ENCODE measurements at regions not wholly inside any gene's neighbourhood (a gene's known extent, or its start where the extent isn't known, plus 50 kb on each side); places are given as distances from the start of the nearest gene placed in this dataset.

GRCh38 chr1:4468386-4468785 is 186.0 kb upstream of the AJAP1 start:
- no peaks in the 10 kb centered on the region for H3K4me1 ChIP-seq (ENCODE audit: control insufficient read depth, insufficient read depth, low read length)
- H3K18ac ChIP-seq (ENCODE audit: low read depth, low read length) = no peak overlapping the region
- H2AK5ac ChIP-seq (ENCODE audit: low read depth, low read length) = no peak overlapping the region
- H3K56ac ChIP-seq (ENCODE audit: extremely low read depth, insufficient read depth, low read length) = no peak overlapping the region
- H2BK20ac ChIP-seq (ENCODE audit: low read depth, low read length) = no peak overlapping the region
- H3K4me2 ChIP-seq (ENCODE audit: low read depth, low read length) = no peak overlapping the region
- no TSS peak for BruUV-seq (replicated peaks)
- no peak overlapping the region for H2BK120ac ChIP-seq (ENCODE audit: low read depth, low read length)
- in situ Hi-C loops (cut with MboI; ENCODE audit: low sequenced_read_pairs) (no loop called here), intact Hi-C loops (cut with micrococcal nuclease) (no loop called here), dilution Hi-C loops (cut with HindIII; ENCODE audit: low sequenced_read_pairs, unreplicated experiment) (no loop called here)
- H2AK9ac ChIP-seq (replicated peaks; ENCODE audit: low read depth, low read length, poor library complexity) = no peak overlapping the region
- no peak overlapping the region for H3K9ac ChIP-seq (ENCODE audit: low read depth, low read length)
- H4K8ac ChIP-seq (ENCODE audit: low read depth in 2 of 2, low read length in 2 of 2) = no peak overlapping the region
- H2BK5ac ChIP-seq (ENCODE audit: low read depth, low read length, poor library complexity, severe bottlenecking) = no peak overlapping the region
- DNase-seq = no peak
- H4K5ac ChIP-seq (ENCODE audit: low read depth, low read length) = no peak overlapping the region
- no peak overlapping the region for H3K4ac ChIP-seq (ENCODE audit: low read depth, low read length)
- H3K36me3 ChIP-seq (ENCODE audit: control insufficient read depth, insufficient read depth, low read length) = no peaks in the 10 kb centered on the region
- no peaks in the 10 kb centered on the region for H3K27me3 ChIP-seq (ENCODE audit: control insufficient read depth, insufficient read depth, low read length)
- no peak overlapping the region for H3K27ac ChIP-seq (ENCODE audit: insufficient read depth, low read length)
- no peak for TF ChIP-seq ELK1 (IDR thresholded peaks at IDR 0.05; ENCODE audit: borderline replicate concordance, low read depth, low read length)
- TF ChIP-seq MAZ (IDR thresholded peaks at IDR 0.05; ENCODE audit: borderline replicate concordance, low read depth, low read length) = no peak
- TF ChIP-seq RCOR1 (IDR thresholded peaks at IDR 0.05; ENCODE audit: insufficient replicate concordance, low read length) = no peak
- TF ChIP-seq POLR2A (IDR thresholded peaks at IDR 0.05; ENCODE audit: low read depth, low read length) = no peak
- TF ChIP-seq MAFK (IDR thresholded peaks at IDR 0.05; ENCODE audit: low read depth, low read length) = no peak
- no peak for TF ChIP-seq FOS (IDR thresholded peaks at IDR 0.05; ENCODE audit: low read depth, low read length)
- no peak for TF ChIP-seq BHLHE40 (IDR thresholded peaks at IDR 0.05; ENCODE audit: low read depth, low read length)
- no peak for TF ChIP-seq CTCF (conservative IDR thresholded peaks at IDR 0.05; ENCODE audit: low read depth, low read length)
- no peak for TF ChIP-seq SMC3 (IDR thresholded peaks at IDR 0.05; ENCODE audit: low read depth, low read length)
- TF ChIP-seq CEBPB (IDR thresholded peaks at IDR 0.05; ENCODE audit: low read depth, low read length) = no peak
- 50% methylated on average over 2 of the region's 8 CpGs; no CpG with 5 or more reads in 1 of the 2 experiments for WGBS, 2 experiments (ENCODE audit: extremely low coverage in 2 of 2, insufficient read length in 1 of 2)
- no peak overlapping the region for H2AFZ ChIP-seq (replicated peaks; ENCODE audit: low read length, poor library complexity)
- H4K91ac ChIP-seq (ENCODE audit: insufficient read depth, low read depth, low read length) = no peak overlapping the region
- ChIA-PET POLR2A (ENCODE audit: unreplicated experiment) (no interaction called here), CTCF (no interaction called here)
- no peaks in the 10 kb centered on the region for H3K79me1 ChIP-seq (ENCODE audit: low read depth in 1 of 2, low read length in 2 of 2)
- H4K20me1 ChIP-seq (ENCODE audit: insufficient read depth, low read length) = no peaks in the 10 kb centered on the region
- peaks cover 48% of the 10 kb centered on the region for H3K9me3 ChIP-seq (ENCODE audit: control insufficient read depth, insufficient read depth, low read length)
- H3K23ac ChIP-seq (ENCODE audit: low read depth, low read length) = no peak overlapping the region
- no peak overlapping the region for H3K4me3 ChIP-seq (ENCODE audit: insufficient read depth, low read depth, low read length)
- H2BK15ac ChIP-seq (ENCODE audit: low read depth, low read length) = no peak overlapping the region
- H3K9me1 ChIP-seq (ENCODE audit: insufficient read depth, low read length) = no peaks in the 10 kb centered on the region
- ATAC-seq (ENCODE audit: low read depth) = no peak
- no peak overlapping the region for H3K14ac ChIP-seq (replicated peaks; ENCODE audit: low read depth, low read length)
